GM12875 (cell line): ENCODE measurements at regions not wholly inside any gene's neighbourhood (a gene's known extent, or its start where the extent isn't known, plus 50 kb on each side); places are given as distances from the start of the nearest gene placed in this dataset.

Experiments
- H3K4me3 ChIP-seq: one replicate; pipeline ENCODE4 v1.5.1; 2011; ENCODE audit warnings: low read depth, low read length, control low read depth
- TF ChIP-seq, protein P1 (sequence below): IDR thresholded peaks from 2 replicates; pipeline ENCODE4 v1.5.1; 2011; ENCODE audit warnings: low read depth, mild to moderate bottlenecking, control low read depth, inconsistent platforms, low read length, moderate library complexity, borderline replicate concordance; ENCODE audit not compliant: insufficient read depth

- no peak overlapping the region for H3K4me3 ChIP-seq
- TF ChIP-seq, protein P1, sequence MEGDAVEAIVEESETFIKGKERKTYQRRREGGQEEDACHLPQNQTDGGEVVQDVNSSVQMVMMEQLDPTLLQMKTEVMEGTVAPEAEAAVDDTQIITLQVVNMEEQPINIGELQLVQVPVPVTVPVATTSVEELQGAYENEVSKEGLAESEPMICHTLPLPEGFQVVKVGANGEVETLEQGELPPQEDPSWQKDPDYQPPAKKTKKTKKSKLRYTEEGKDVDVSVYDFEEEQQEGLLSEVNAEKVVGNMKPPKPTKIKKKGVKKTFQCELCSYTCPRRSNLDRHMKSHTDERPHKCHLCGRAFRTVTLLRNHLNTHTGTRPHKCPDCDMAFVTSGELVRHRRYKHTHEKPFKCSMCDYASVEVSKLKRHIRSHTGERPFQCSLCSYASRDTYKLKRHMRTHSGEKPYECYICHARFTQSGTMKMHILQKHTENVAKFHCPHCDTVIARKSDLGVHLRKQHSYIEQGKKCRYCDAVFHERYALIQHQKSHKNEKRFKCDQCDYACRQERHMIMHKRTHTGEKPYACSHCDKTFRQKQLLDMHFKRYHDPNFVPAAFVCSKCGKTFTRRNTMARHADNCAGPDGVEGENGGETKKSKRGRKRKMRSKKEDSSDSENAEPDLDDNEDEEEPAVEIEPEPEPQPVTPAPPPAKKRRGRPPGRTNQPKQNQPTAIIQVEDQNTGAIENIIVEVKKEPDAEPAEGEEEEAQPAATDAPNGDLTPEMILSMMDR: no peak
Observed at GRCh38 chr11:134531327-134532130, 119.5 kb upstream of the B3GAT1 start.

DNA sequence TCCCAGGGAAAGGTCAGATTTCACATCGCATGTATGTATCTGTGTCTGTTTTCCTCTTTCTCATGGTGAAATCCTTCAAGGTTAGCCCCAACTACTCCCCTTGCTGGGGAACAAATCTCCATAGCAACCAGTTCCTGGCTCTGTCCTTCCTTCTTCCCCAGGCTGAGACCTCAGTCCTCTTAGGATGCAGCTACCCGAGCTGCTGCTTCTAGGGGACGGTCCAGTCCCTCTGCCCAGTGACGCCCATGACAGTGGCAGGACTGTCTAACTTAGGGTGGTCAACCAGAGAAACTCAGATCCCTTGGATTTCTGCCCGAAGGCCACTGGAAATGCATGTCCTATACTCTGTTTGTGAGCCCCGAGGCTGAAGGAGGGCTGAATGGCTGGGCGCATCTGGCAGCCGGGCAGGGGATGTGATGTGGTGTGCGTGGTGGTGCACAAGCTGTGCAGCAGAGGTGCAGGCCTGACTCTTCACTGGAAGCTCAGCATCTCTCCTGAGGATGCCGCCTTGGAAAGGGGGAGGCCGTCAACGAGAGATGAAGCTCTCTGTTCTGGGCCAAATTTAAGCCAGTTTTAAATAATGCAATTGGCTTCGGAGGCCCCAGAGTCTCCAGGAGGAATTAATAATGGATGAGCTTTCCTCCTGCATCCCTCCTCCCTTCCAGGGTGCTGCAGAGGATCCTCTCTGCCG, 118.7 kb upstream of the B3GAT1 start:
- H3K4me3 ChIP-seq: no peak overlapping the region
- TF ChIP-seq, protein P1: no peak

GRCh38 chr11:134529212-134530096, 117.4 kb upstream of the B3GAT1 start:
- no peak overlapping the region for H3K4me3 ChIP-seq
- TF ChIP-seq, protein P1: no peak

- H3K4me3 ChIP-seq: no peak overlapping the region
- TF ChIP-seq, protein P1: no peak
Observed at GRCh38 chr11:134528453-134528852, 116.4 kb upstream of the B3GAT1 start.

DNA sequence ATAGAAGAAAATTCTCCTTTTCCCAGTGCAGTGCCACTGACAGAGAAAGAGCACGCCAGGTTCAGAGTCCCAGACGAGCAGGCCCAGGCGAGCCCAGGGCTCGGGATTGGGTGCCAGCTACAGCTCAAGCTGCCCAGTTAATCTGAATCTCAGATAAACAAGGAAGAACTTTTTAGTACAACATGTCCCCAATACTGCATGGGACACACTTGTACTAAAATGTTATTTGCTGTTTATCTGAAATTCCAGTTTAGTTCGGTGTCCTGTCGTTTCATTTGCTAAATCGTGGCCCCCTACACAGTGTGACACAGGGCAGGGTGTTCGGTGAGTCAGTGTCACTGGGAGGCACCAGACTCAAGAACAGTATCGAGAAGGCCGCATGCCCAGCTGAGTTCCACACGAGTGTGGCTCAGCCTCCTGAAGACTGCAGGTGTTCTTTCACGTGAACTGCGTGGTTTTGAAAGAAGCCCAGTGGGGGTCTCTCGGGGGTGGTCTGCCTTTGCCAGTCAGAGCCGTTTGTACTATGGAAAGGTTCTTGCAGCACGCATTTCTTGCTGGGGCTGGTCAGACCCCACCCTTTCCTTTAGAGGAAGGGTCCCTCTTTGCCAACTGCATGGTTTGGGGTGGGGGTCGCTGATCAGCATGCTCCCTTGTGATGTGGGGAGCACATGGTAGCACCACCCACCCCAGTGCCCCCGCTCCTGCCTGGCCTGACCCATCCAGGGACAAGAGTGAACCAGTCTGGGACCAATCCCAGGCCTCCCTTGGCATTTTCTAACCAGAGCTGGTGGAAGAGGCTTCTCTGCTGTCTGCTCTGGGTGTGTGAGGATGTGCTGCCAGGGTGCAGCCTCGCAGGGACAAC, 115.6 kb upstream of the B3GAT1 start:
- H3K4me3 ChIP-seq: no peak overlapping the region
- TF ChIP-seq, protein P1: no peak
